Mammary epithelial cell (primary cell): ENCODE measurements at regions not wholly inside any gene's neighbourhood (a gene's known extent, or its start where the extent isn't known, plus 50 kb on each side); places are given as distances from the start of the nearest gene placed in this dataset.

ENCODE experiments used
- CTCF ChIP-seq, 2 donors: IDR thresholded peaks in 1 of 2; conservative IDR thresholded peaks in 1 of 2; 2 replicates each; pipeline ENCODE4 v1.5.1; 2011 to 2012; ENCODE audit warnings: inconsistent platforms in 2 of 2, low read length in 2 of 2, mild to moderate bottlenecking in 2 of 2, control low read depth in 1 of 2, low read depth in 1 of 2; ENCODE audit not compliant: insufficient read depth in 1 of 2; ENCODE audit errors: extremely low read depth in 1 of 2
- EZH2 ChIP-seq: IDR thresholded peaks from 2 replicates; pipeline ENCODE4 v1.6.1; 2012; ENCODE audit warnings: low read length, inconsistent platforms, borderline replicate concordance

GRCh38 chr11:29438815-29439214 lies 578.0 kb downstream of the KCNA4 start:
- no peak for TF ChIP-seq EZH2
- TF ChIP-seq CTCF (conservative IDR thresholded peaks at IDR 0.05 in 1 of 2, IDR thresholded peaks at IDR 0.05 in 1 of 2; ENCODE audit: extremely low read depth in 1 of 2, insufficient read depth in 1 of 2, low read depth in 1 of 2, low read length in 2 of 2), result no peak
